Ishikawa (cell line): ENCODE measurements at regions not wholly inside any gene's neighbourhood (a gene's known extent, or its start where the extent isn't known, plus 50 kb on each side); places are given as distances from the start of the nearest gene placed in this dataset.

Experiments used
- CEBPB ChIP-seq: IDR thresholded peaks from 2 replicates; pipeline ENCODE4 v1.6.1; 2012
- CREB1 ChIP-seq: IDR thresholded peaks from 2 replicates; pipeline ENCODE4 v1.6.1; 2012; ENCODE audit warnings: low read depth
- EGR1 ChIP-seq: IDR thresholded peaks from 2 replicates; pipeline ENCODE4 v1.6.1; 2012
- EP300 ChIP-seq: IDR thresholded peaks from 2 replicates; pipeline ENCODE4 v1.6.1; 2012; ENCODE audit warnings: borderline replicate concordance
- FOXM1 ChIP-seq: IDR thresholded peaks from 2 replicates; pipeline ENCODE4 v1.6.1; 2012; ENCODE audit warnings: low read depth, borderline replicate concordance
- MAX ChIP-seq: IDR thresholded peaks from 2 replicates; pipeline ENCODE4 v1.6.1; 2012
- NFIC ChIP-seq: IDR thresholded peaks from 2 replicates; pipeline ENCODE4 v1.6.1; 2012
- RAD21 ChIP-seq: IDR thresholded peaks from 2 replicates; pipeline ENCODE4 v1.6.1; 2012; ENCODE audit warnings: low read depth
- TAF1 ChIP-seq: IDR thresholded peaks from 2 replicates; pipeline ENCODE4 v1.6.1; 2012; ENCODE audit warnings: low read depth, mild to moderate bottlenecking
- TCF12 ChIP-seq: IDR thresholded peaks from 2 replicates; pipeline ENCODE4 v1.6.1; 2012; ENCODE audit warnings: low read depth
- TEAD4 ChIP-seq: IDR thresholded peaks from 2 replicates; pipeline ENCODE4 v1.6.1; 2012
- YY1 ChIP-seq: IDR thresholded peaks from 2 replicates; pipeline ENCODE4 v1.6.1; 2012; ENCODE audit warnings: low read depth
- ZBTB7A ChIP-seq: IDR thresholded peaks from 2 replicates; pipeline ENCODE4 v1.6.1; 2012; ENCODE audit warnings: low read depth
- TF ChIP-seq, protein P1 (sequence below): IDR thresholded peaks from 2 replicates; pipeline ENCODE4 v1.6.1; 2012
- TF ChIP-seq, protein P2 (sequence below): IDR thresholded peaks from 2 replicates; pipeline ENCODE4 v1.6.1; 2012; ENCODE audit warnings: low read depth, mild to moderate bottlenecking

DNA sequence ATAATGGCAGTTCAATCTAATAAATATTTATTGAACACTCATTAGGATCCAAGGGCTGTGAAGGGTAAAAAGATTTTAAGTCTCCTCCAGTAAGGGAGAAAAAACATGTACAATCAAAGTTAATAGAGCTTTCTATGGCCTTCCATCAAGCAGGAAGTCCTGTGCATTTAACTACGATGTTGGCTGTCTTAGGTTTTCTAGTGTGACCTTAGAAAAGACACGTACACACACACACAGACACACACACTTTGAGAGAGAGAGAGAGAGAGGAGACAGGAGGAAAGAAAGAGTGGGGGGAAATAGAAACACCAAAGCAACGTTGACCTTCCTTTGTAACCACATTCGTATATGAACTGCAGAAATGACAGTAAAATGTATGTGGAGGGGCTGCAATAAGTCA is 126.1 kb upstream of the TMC3 start:
- no peak for TF ChIP-seq FOXM1
- TF ChIP-seq TEAD4 = no peak

DNA sequence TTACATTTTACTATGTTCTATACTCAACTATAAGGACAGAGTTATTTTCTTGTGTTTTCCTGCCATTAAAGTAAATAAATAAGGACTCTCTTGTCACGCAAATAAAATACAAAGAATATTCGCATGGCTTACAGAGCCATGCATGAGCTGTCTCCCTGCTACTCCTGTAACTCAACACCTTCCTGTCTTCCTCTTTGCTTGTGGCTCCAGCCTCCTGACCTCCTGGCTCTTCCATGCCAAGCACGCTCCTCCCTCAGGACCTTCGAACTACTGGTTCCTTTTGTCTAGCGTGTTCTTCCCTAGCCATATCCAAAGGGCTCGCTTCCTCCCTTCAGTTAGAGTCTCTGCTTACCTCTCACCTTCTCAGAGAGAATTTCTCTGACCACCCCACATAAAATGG is 124.3 kb upstream of the TMC3 start:
- TF ChIP-seq, protein P1, sequence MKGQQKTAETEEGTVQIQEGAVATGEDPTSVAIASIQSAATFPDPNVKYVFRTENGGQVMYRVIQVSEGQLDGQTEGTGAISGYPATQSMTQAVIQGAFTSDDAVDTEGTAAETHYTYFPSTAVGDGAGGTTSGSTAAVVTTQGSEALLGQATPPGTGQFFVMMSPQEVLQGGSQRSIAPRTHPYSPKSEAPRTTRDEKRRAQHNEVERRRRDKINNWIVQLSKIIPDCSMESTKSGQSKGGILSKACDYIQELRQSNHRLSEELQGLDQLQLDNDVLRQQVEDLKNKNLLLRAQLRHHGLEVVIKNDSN = no peak
- TF ChIP-seq TCF12 (no peak), ZBTB7A (no peak), CEBPB (no peak), CREB1 (no peak), NFIC (no peak), TAF1 (no peak), MAX (no peak), RAD21 (no peak), TEAD4 (no peak), EP300 (no peak), FOXM1 (no peak)

DNA sequence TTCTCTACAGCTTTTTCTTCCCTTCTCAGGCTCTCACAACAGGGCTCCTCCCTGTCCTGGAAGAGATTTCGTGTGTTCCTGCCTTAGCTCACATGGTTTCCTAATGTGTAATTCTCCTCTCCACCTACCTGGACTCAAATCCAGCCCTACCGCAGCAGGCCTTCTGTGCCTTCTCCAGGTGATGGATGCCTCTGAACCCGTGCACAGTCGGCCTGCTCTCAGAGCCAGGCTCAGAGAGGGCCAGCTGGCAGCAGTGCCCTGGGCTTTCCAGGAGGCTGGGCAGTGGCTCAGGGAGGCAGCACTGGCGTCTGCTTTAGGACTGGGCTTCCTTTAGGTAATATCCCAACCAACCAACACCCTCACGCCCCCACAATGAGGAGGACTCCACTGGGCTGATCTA is 123.2 kb upstream of the TMC3 start:
- TF ChIP-seq TEAD4 (no peak), FOXM1 (no peak), MAX (no peak), ZBTB7A (no peak), CEBPB (no peak), TAF1 (no peak), NFIC (no peak), EGR1 (no peak)
- TF ChIP-seq, protein P2, sequence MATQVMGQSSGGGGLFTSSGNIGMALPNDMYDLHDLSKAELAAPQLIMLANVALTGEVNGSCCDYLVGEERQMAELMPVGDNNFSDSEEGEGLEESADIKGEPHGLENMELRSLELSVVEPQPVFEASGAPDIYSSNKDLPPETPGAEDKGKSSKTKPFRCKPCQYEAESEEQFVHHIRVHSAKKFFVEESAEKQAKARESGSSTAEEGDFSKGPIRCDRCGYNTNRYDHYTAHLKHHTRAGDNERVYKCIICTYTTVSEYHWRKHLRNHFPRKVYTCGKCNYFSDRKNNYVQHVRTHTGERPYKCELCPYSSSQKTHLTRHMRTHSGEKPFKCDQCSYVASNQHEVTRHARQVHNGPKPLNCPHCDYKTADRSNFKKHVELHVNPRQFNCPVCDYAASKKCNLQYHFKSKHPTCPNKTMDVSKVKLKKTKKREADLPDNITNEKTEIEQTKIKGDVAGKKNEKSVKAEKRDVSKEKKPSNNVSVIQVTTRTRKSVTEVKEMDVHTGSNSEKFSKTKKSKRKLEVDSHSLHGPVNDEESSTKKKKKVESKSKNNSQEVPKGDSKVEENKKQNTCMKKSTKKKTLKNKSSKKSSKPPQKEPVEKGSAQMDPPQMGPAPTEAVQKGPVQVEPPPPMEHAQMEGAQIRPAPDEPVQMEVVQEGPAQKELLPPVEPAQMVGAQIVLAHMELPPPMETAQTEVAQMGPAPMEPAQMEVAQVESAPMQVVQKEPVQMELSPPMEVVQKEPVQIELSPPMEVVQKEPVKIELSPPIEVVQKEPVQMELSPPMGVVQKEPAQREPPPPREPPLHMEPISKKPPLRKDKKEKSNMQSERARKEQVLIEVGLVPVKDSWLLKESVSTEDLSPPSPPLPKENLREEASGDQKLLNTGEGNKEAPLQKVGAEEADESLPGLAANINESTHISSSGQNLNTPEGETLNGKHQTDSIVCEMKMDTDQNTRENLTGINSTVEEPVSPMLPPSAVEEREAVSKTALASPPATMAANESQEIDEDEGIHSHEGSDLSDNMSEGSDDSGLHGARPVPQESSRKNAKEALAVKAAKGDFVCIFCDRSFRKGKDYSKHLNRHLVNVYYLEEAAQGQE = no peak
- TF ChIP-seq, protein P1 = no peak

GRCh38 chr15:81495780-81496467 is 121.9 kb upstream of the TMC3 start:
- no peak for TF ChIP-seq FOXM1
- no peak for TF ChIP-seq TEAD4
- TF ChIP-seq RAD21 = no peak
- no peak for TF ChIP-seq NFIC
- no peak for TF ChIP-seq EP300
- TF ChIP-seq CREB1 = no peak
- TF ChIP-seq, protein P1 = no peak
- TF ChIP-seq ZBTB7A = no peak
- TF ChIP-seq, protein P2 = no peak

- TF ChIP-seq TCF12 = no peak
- TF ChIP-seq, protein P2 = no peak
- no peak for TF ChIP-seq YY1
- no peak for TF ChIP-seq ZBTB7A
- no peak for TF ChIP-seq CREB1
- TF ChIP-seq EGR1 = no peak
- TF ChIP-seq EP300 = no peak
- no peak for TF ChIP-seq MAX
- no peak for TF ChIP-seq TAF1
- no peak for TF ChIP-seq NFIC
- TF ChIP-seq, protein P1 = no peak
These were observed 119.1 kb upstream of the TMC3 start for GRCh38 chr15:81492969-81493645.
